Suprapubic skin (tissue), 4 donors: ENCODE measurements at regions not wholly inside any gene's neighbourhood (a gene's known extent, or its start where the extent isn't known, plus 50 kb on each side); places are given as distances from the start of the nearest gene placed in this dataset.

Source experiments
- DNase-seq, 2 donors: peaks; one replicate each; pipeline ENCODE4 v3.0.0-alpha.2; 2019; ENCODE audit warnings: low spot score in 2 of 2
- H3K27ac ChIP-seq: fragments of 200-600 bp; sonication (generic); one replicate; pipeline ENCODE4 v1.5.1; 2019
- H3K27me3 ChIP-seq: fragments of 200-600 bp; sonication (generic); one replicate; pipeline ENCODE4 v1.5.1; 2019
- H3K36me3 ChIP-seq: fragments of 200-600 bp; sonication (generic); one replicate; pipeline ENCODE4 v1.5.1; 2019
- H3K4me1 ChIP-seq: fragments of 200-600 bp; sonication (generic); one replicate; pipeline ENCODE4 v1.5.1; 2019
- H3K4me3 ChIP-seq: fragments of 200-600 bp; sonication (generic); one replicate; pipeline ENCODE4 v1.5.1; 2019; ENCODE audit warnings: mild to moderate bottlenecking
- H3K9me3 ChIP-seq: fragments of 200-600 bp; sonication (generic); one replicate; pipeline ENCODE4 v1.5.1; 2019
- EP300 ChIP-seq: sonication (generic); formaldehyde crosslinking; IDR thresholded peaks from one replicate; pipeline ENCODE4 v1.6.1; 2017; ENCODE audit warnings: antibody characterized with exemption
- POLR2A ChIP-seq, 2 donors: fragments of 450-650 bp; IDR thresholded peaks; one replicate each; pipeline ENCODE4 v1.6.1; 2017; ENCODE audit warnings: antibody characterized with exemption in 2 of 2, mild to moderate bottlenecking in 2 of 2, moderate library complexity in 2 of 2
- POLR2AphosphoS5 ChIP-seq, 3 donors: sonication (generic); formaldehyde crosslinking; IDR thresholded peaks; one replicate each; pipeline ENCODE4 v1.6.1; 2017; ENCODE audit warnings: antibody characterized with exemption in 3 of 3
- WGBS: methylation state at CpG from one replicate; pipeline ENCODE4 v1.1.5; 2018; 5-methylcytosine and 5-hydroxymethylcytosine counted together
- TF ChIP-seq, protein P1 (sequence below), 2 donors: fragments of 200-600 bp in 1 of 2; fragments of 450-650 bp in 1 of 2; sonication (generic) in 1 of 2; IDR thresholded peaks; one replicate each; pipeline ENCODE4 v1.5.1; 2016 to 2019; ENCODE audit warnings: antibody characterized with exemption in 2 of 2, mild to moderate bottlenecking in 1 of 2, moderate library complexity in 1 of 2

DNA sequence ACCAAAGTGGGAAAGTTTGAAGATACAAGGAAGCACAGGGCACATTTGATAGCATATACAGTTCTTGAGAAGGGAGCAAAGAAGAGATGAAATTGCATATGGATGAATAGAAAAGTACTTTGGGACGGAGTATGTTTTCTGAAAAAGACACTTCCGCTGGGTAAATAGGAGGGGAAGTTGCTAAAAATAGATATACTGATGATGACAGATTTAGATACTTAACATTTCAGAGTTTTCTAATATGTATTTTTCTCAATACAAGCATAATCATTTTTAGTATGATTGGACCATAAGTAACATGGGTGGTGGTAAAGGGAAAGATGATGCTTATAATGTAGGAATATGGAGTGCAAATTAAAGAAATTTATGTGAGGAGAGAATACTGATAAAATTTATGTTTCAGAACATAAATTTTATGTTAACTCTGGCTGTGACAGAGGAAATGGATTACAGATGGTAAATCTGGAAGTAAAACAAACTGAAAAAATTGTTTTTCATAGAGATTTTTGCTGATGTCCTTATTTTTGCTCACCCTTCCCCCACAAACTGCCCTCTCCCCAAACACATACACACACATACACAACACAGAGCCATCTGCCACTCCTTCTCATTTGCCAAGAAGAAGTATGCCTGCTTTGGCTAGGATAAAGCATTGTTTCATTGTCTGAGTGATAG is 583.9 kb upstream of the MIR17HG start:
- Histone ChIP-seq H3K9me3 (no peaks in the 10 kb centered on the region), H3K27ac (no peak overlapping the region), H3K4me1 (no peaks in the 10 kb centered on the region), H3K4me3 (no peak overlapping the region), H3K36me3 (no peaks in the 10 kb centered on the region), H3K27me3 (no peaks in the 10 kb centered on the region)
- TF ChIP-seq, protein P1, sequence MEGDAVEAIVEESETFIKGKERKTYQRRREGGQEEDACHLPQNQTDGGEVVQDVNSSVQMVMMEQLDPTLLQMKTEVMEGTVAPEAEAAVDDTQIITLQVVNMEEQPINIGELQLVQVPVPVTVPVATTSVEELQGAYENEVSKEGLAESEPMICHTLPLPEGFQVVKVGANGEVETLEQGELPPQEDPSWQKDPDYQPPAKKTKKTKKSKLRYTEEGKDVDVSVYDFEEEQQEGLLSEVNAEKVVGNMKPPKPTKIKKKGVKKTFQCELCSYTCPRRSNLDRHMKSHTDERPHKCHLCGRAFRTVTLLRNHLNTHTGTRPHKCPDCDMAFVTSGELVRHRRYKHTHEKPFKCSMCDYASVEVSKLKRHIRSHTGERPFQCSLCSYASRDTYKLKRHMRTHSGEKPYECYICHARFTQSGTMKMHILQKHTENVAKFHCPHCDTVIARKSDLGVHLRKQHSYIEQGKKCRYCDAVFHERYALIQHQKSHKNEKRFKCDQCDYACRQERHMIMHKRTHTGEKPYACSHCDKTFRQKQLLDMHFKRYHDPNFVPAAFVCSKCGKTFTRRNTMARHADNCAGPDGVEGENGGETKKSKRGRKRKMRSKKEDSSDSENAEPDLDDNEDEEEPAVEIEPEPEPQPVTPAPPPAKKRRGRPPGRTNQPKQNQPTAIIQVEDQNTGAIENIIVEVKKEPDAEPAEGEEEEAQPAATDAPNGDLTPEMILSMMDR (IDR thresholded peaks at IDR 0.05), result no peak
- TF ChIP-seq POLR2A (IDR thresholded peaks at IDR 0.05), result no peak
- TF ChIP-seq POLR2AphosphoS5 (IDR thresholded peaks at IDR 0.05), result no peak
- TF ChIP-seq EP300, result no peak
- DNase-seq, result no peak
- WGBS, result 56% methylated on average over 2 of the region's 2 CpGs

DNA sequence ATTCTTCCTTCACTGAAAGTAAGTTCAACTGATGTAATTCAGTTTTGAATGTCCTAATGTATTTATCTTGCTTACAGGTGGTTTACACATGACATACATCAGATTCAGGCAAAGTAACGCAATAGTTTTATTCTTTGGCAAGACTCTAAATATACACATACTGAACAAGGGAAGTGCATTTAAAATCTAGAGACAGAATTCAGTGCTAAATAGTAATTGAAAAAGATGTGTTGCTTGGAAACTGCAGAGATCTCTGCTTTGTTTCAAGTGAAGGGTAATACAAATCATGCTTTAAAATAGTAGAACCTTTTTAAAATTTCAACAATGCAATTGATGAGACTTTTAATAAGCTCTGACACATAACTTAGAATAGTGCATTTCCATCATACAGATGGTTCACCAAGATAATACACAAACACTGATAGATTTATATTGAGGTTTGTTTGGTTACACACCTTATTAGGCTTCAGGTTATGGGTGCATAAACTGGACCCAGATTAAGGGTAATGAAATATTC is 581.0 kb upstream of the MIR17HG start:
- no peaks in the 10 kb centered on the region for H3K9me3 ChIP-seq
- no peak for TF ChIP-seq POLR2AphosphoS5 (IDR thresholded peaks at IDR 0.05)
- TF ChIP-seq POLR2A (IDR thresholded peaks at IDR 0.05), result no peak
- no peak for TF ChIP-seq EP300
- TF ChIP-seq, protein P1 (IDR thresholded peaks at IDR 0.05), result no peak

DNA sequence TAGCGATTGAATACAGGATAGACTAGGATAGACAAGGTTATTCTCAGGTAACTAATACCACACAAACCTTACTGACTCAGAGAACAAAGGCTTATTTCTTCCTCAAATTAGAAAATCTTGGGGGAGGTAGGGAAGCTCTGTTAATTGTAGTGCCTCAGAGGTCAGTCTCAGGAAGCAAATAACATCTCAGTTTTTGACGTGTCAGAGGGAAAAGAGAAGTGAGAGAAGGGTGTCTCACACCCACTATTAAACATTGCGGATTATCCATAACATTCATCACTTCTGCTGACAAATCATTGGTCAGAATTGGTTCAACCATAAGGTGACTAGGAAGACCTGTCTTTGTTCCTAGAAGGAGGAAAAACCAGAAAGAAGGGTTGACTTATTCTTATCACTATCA is 579.4 kb upstream of the MIR17HG start:
- Histone ChIP-seq H3K36me3 (no peaks in the 10 kb centered on the region), H3K4me1 (no peaks in the 10 kb centered on the region), H3K9me3 (no peaks in the 10 kb centered on the region), H3K27ac (no peak overlapping the region), H3K27me3 (no peaks in the 10 kb centered on the region), H3K4me3 (no peak overlapping the region)
- 78% methylated on average over 3 of the region's 3 CpGs for WGBS
- no peak for DNase-seq
- TF ChIP-seq POLR2A (IDR thresholded peaks at IDR 0.05), result no peak
- TF ChIP-seq POLR2AphosphoS5 (IDR thresholded peaks at IDR 0.05), result no peak
- TF ChIP-seq, protein P1 (IDR thresholded peaks at IDR 0.05), result no peak
- TF ChIP-seq EP300, result no peak

More for the DNA sequence above, 581.0 kb upstream of the MIR17HG start:
- 85% methylated on average over 1 of the region's 1 CpG for WGBS
- no peaks in the 10 kb centered on the region for H3K36me3 ChIP-seq
- DNase-seq, result no peak
- H3K4me1 ChIP-seq, result no peaks in the 10 kb centered on the region
- no peak overlapping the region for H3K27ac ChIP-seq
- H3K4me3 ChIP-seq, result no peak overlapping the region
- H3K27me3 ChIP-seq, result no peaks in the 10 kb centered on the region

DNA sequence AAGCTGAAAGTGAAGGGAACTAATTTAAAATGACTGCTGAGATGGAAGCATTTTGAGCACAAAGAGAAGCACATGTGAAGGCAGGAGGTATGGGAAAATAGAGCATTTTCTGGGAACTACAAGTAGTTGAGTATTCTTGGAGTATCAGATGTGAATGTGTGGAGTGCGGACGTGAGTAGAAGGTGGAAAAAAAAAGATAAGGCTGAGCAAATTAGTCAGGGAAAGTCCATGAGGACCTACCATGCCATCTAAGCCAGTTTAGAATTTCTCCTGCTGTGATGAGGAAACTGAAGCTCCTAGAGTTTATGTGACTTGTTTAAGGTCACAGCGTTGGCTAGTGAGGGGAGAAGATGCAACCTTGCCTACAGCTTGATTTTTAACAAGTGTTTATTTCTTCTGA is 578.1 kb upstream of the MIR17HG start:
- no peaks in the 10 kb centered on the region for H3K27me3 ChIP-seq
- no peak overlapping the region for H3K27ac ChIP-seq
- no peaks in the 10 kb centered on the region for H3K36me3 ChIP-seq
- no peak overlapping the region for H3K4me3 ChIP-seq
- no peaks in the 10 kb centered on the region for H3K9me3 ChIP-seq
- no peak for TF ChIP-seq POLR2A (IDR thresholded peaks at IDR 0.05)
- no peak for TF ChIP-seq POLR2AphosphoS5 (IDR thresholded peaks at IDR 0.05)
- TF ChIP-seq EP300, result no peak
- TF ChIP-seq, protein P1 (IDR thresholded peaks at IDR 0.05), result no peak
- DNase-seq, result no peak
- H3K4me1 ChIP-seq, result no peaks in the 10 kb centered on the region
- WGBS, result 87% methylated on average over 3 of the region's 3 CpGs

DNA sequence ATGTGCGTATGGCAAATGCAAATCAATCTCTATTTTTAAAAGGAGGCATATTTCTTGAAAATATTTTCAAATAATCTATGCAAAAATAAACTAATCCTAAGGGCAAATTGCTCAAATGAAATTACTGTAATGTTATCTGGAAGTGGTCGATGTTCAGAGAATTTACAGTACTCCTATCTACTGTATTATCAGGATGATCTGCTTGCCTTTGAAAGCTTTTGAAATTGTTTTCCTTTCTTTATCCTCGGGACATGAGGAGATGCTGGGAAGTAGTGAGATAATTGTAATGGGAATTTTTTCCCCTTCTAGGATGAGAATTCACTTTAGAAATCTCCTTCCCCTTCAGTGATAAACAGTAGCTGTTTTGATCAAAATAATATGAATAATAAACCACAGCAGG is 577.2 kb upstream of the MIR17HG start:
- TF ChIP-seq POLR2A (IDR thresholded peaks at IDR 0.05) (no peak), POLR2AphosphoS5 (IDR thresholded peaks at IDR 0.05) (no peak), EP300 (no peak)
- TF ChIP-seq, protein P1 (IDR thresholded peaks at IDR 0.05), result no peak
- 45% methylated on average over 3 of the region's 3 CpGs for WGBS
- Histone ChIP-seq H3K9me3 (no peaks in the 10 kb centered on the region), H3K4me3 (no peak overlapping the region), H3K4me1 (no peaks in the 10 kb centered on the region), H3K27ac (no peak overlapping the region), H3K27me3 (no peaks in the 10 kb centered on the region), H3K36me3 (no peaks in the 10 kb centered on the region)
- DNase-seq, result no peak
